ENCODE measurements at regions not wholly inside any gene's neighbourhood (a gene's known extent, or its start where the extent isn't known, plus 50 kb on each side); places are given as distances from the start of the nearest gene placed in this dataset.

DNA sequence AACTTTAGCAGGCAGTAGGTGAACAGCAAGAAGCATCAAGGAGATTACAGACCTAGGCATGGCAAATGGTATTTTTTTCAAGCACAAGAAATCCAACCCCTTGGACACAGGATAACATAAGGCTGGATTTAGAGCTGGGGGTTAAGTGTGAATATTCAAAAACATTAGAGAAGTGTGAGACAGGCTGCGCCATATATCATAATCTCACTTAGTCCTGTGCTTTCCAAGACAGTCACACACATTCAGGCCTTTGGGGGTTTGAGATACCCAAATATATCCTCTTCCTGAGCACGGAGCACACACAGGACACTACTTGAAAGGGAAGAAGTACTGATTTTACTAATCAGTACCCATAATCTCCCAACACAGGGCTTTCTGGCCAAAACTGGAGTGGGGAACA is 83.0 kb upstream of the CLDN18 start:
- no peak overlapping the region for H3K4me3 ChIP-seq (ENCODE audit: low read depth, low read length)
- TF ChIP-seq, protein P1, sequence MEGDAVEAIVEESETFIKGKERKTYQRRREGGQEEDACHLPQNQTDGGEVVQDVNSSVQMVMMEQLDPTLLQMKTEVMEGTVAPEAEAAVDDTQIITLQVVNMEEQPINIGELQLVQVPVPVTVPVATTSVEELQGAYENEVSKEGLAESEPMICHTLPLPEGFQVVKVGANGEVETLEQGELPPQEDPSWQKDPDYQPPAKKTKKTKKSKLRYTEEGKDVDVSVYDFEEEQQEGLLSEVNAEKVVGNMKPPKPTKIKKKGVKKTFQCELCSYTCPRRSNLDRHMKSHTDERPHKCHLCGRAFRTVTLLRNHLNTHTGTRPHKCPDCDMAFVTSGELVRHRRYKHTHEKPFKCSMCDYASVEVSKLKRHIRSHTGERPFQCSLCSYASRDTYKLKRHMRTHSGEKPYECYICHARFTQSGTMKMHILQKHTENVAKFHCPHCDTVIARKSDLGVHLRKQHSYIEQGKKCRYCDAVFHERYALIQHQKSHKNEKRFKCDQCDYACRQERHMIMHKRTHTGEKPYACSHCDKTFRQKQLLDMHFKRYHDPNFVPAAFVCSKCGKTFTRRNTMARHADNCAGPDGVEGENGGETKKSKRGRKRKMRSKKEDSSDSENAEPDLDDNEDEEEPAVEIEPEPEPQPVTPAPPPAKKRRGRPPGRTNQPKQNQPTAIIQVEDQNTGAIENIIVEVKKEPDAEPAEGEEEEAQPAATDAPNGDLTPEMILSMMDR (IDR thresholded peaks at IDR 0.05; ENCODE audit: low read depth, low read length, missing control alignments): no peak

DNA sequence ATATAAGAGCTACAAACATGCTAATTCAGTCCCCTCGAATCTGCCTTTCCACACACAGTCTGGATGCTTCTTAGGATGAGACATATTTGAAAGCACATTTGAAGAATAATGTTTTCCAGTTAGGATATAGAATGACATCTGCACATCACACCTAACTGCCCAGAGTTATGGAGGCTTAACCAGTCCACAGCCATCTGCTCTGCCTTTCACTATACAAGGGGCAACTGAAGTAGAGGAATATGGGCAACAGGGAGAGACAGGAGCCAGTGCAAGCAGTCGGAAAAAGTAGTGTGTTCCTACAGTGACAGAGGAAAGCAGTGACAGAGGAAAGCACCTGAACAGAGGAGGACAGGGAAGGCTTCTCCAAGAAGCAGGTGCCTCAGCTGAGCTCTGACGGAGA is 79.0 kb upstream of the CLDN18 start:
- TF ChIP-seq, protein P1 (IDR thresholded peaks at IDR 0.05; ENCODE audit: low read depth, low read length, missing control alignments): no peak
- no peak for DNase-seq (ENCODE audit: low read depth)
- H3K4me3 ChIP-seq (ENCODE audit: low read depth, low read length): no peak overlapping the region

More for the DNA sequence above, 83.0 kb upstream of the CLDN18 start:
- no peak for DNase-seq (ENCODE audit: low read depth)

DNA sequence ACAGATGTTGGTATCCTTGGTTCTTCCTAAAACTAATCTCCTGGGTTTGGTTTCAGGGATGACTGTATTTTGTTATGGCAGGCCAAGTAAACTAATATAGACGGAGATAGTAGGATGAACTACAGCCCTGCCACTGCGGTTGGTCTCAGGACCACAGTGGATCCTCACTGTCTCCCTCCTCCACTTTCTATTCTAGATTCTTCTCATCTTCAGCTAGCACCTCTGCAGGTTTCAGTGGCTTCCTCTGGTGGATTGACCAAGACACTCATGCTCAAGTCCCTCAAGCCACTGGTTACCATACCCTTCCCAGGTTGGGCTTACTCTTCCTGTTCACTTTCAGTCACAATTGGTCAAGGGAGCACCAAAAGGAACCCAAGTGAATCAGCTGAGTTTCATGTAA is 71.1 kb upstream of the CLDN18 start:
- no peak for DNase-seq (ENCODE audit: low read depth)

DNA sequence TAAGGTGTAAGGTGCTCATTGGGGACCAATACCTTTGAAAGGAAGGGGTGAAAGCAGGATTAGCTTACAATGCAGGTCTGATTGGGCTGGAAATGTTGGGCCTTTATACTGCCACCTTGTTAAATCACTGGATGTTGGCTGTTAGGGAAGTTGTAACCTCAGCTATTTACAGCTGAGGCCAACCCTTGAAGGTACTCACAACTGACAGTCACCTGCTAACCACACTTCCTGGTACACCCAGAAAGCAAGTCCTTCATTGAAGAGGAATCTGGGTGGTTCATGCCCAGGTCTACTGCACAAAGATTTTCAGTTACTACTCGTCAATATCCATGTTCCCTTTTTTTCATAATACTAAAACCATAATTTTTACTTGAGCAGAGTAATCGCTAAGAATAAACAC is 65.4 kb upstream of the CLDN18 start:
- TF ChIP-seq, protein P1 (IDR thresholded peaks at IDR 0.05; ENCODE audit: low read depth, low read length, missing control alignments): no peak
- H3K4me3 ChIP-seq (ENCODE audit: low read depth, low read length): no peak overlapping the region
- no peak for DNase-seq (ENCODE audit: low read depth)

More for the DNA sequence above, 71.1 kb upstream of the CLDN18 start:
- no peak overlapping the region for H3K4me3 ChIP-seq (ENCODE audit: low read depth, low read length)
- TF ChIP-seq, protein P1 (IDR thresholded peaks at IDR 0.05; ENCODE audit: low read depth, low read length, missing control alignments): no peak

DNA sequence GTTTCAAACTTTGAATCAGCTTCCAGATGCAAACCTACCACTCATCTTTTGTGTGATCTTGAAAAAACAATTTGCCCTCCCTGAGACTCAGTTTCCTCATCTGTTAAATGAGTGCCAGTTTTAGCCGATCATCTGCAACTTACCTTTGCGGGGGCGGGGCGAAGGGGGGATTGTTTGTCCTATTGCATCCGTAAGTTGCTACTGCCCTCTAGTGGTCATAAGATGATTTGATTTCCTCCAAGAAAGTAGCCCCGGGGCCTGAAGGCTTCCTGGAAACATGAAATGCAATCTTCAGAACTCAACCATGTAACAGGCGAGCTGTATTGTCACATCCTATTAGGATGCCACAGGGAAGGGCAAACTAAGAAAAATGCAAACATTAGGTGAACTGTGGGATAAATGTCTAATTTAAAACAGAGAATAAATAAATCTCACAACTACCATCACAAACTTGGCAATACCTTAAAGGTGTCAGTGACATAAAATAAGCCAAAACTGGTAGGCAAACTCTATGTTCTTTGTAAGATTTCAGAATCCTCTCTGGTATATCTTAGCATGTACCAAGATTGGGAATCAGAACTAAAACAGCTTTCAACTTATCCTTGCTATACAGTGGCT is 63.5 kb upstream of the CLDN18 start:
- TF ChIP-seq, protein P1 (IDR thresholded peaks at IDR 0.05; ENCODE audit: low read depth, low read length, missing control alignments): peak; percentile 69
- H3K4me3 ChIP-seq (ENCODE audit: low read depth, low read length): no peak overlapping the region
- DNase-seq (ENCODE audit: low read depth): peak; percentile 44

DNA sequence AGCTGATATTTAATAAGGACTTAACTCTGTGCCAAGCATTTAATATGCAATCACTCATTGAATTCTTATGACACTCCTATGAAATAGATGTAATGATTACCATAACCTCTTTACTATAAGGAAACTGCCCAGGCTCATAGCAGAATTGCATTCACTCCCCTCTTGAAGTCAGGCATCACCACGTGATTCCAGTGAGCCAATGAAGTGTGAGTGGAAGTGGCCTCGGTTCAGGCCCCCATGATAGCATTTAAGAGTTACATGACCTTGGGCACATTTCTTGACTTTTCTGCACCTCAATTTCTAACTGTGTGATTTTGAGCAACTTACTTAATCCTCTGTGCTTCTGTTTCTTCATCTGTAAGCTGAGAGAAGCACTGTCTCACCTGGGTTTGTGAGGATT is 62.8 kb upstream of the CLDN18 start:
- H3K4me3 ChIP-seq (ENCODE audit: low read depth, low read length): no peak overlapping the region
- TF ChIP-seq, protein P1 (IDR thresholded peaks at IDR 0.05; ENCODE audit: low read depth, low read length, missing control alignments): no peak
- no peak for DNase-seq (ENCODE audit: low read depth)

DNA sequence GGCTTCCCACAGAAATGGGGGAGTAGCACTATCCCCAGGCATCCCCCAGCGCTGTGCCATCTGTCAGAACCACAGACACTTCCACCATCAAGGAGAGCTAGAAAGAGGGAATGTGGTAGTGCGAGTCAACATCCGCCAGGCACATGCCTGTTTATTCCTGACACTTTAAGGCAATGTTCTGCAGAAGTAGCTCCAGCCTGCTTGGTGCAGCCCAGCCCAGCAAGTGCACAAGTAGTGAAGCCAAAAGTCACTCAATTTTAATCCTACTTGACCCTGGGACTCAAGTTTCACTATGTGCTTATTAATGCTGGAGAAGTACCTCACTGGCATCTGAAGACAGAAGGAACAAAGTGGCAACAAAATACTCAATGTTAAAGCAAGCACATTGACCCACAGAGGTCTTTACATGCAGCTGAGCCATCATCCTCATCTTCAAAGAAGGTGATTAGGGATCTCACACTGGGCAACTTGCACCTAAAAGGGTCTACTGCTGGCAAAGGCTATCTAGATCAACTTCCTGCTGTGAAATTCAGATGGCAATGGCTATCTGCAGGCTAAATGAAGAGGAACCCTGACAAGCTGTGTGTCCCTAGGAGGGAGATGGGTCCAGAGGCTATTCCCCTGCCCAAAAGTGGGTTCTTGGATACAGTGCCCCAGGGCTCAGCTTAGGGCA is 61.4 kb upstream of the CLDN18 start:
- DNase-seq (ENCODE audit: low read depth): no peak
- no peak overlapping the region for H3K4me3 ChIP-seq (ENCODE audit: low read depth, low read length)
- TF ChIP-seq, protein P1 (IDR thresholded peaks at IDR 0.05; ENCODE audit: low read depth, low read length, missing control alignments): no peak
